ENCODE measurements at regions not wholly inside any gene's neighbourhood (a gene's known extent, or its start where the extent isn't known, plus 50 kb on each side); places are given as distances from the start of the nearest gene placed in this dataset.

DNA sequence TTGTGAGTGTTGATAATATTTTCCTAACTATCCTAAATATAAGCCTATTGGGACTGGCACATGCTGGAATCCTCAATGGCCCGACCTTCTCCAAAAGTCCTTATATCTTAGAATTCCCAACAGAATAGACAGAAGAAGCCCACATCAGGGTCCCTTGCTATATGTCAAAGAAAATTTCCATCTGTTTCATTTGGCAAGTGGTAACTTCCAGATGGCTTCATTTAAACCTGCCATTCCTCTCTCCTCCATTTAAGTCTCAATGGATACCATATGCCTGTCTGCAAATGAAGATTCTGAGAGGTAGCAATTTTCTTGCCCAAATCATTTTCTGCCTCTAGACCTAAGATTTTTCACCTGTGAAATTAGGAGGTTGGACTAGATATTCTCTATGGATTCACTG is 73.1 kb upstream of the KCNA4 start:
- ATAC-seq (no peak), DNase-seq (no peak)
- Histone ChIP-seq H3K27ac (ENCODE audit: low read length) (no peak overlapping the region), H3K4me3 (ENCODE audit: low read length) (no peak overlapping the region), H3K9me3 (ENCODE audit: control insufficient read depth, low read length) (no peaks in the 10 kb centered on the region), H3K27me3 (ENCODE audit: control insufficient read depth, insufficient read depth) (no peaks in the 10 kb centered on the region), H3K4me1 (ENCODE audit: control insufficient read depth, insufficient read depth, low read length) (no peaks in the 10 kb centered on the region)
- WGBS, result 48% methylated on average over 1 of the region's 1 CpG
- intact Hi-C loops (cut with DNase I), result no loop called here

DNA sequence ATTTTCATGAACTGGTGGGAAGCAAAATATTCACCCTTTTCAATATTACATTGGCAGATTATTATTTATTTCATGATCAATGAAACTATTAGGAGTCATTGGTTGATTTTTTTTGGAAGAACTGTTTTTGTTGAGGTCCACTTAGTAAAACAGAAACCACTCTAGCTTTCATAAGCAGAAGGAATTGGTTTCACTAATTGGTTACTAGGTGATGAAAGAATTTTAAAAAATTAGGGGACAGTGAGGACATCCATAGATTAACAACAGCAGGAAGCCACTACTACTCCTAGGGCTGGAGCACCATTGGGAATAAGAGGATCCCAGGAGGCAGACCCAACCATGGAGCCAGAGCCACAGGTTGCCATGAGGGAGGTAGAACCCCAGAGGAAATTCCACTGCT is 74.4 kb upstream of the KCNA4 start:
- Histone ChIP-seq H3K9me3 (ENCODE audit: control insufficient read depth, low read length) (no peaks in the 10 kb centered on the region), H3K4me1 (ENCODE audit: control insufficient read depth, insufficient read depth, low read length) (no peaks in the 10 kb centered on the region), H3K27me3 (ENCODE audit: control insufficient read depth, insufficient read depth) (no peaks in the 10 kb centered on the region), H3K27ac (ENCODE audit: low read length) (no peak overlapping the region), H3K4me3 (ENCODE audit: low read length) (no peak overlapping the region)
- intact Hi-C loops (cut with DNase I), result no loop called here
- no peak for ATAC-seq
- DNase-seq, result no peak

DNA sequence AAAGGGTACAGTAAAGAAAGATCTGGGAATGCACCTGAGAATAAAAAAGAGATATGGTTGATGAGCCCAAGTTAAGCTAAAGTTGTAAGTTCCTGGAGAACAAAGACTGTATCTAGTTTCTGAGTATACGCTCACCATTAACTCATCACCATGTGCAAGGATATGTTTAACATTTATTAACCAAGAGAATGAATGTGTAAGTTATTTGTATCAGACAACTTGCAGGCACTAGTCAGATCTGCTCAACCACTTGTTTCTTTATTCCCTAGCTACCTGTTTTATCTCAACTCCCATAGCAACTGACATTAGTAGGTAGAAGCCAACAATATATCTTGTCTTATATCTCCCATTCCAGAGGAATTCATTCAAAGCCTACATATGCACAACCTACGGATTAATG is 74.9 kb upstream of the KCNA4 start:
- intact Hi-C loops (cut with DNase I), result no loop called here
- no peaks in the 10 kb centered on the region for H3K4me1 ChIP-seq (ENCODE audit: control insufficient read depth, insufficient read depth, low read length)
- H3K4me3 ChIP-seq (ENCODE audit: low read length), result no peak overlapping the region
- H3K27ac ChIP-seq (ENCODE audit: low read length), result no peak overlapping the region
- no peaks in the 10 kb centered on the region for H3K9me3 ChIP-seq (ENCODE audit: control insufficient read depth, low read length)
- no peaks in the 10 kb centered on the region for H3K27me3 ChIP-seq (ENCODE audit: control insufficient read depth, insufficient read depth)
- DNase-seq (no peak), ATAC-seq (no peak)
- 90% methylated on average over 2 of the region's 2 CpGs for WGBS

DNA sequence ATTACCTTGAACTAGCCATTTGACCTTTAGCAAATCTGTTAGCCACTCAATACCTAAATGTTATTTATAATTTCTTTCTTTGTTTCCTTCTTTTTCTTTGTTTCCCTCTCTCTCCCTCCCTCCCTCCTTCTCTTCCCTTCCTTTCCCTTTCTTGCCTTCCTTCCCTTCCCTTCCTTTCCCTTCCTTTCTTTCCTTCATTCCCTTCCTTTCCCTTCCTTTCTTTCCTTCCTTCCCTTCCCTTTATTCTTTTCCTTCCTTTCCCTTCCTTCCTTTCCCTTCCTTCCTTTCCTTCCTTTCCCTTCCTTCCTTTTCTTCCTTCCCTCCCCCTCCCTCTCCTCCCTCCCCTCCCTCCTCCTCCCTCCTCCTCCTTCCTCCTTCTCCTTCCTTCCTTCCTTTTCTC is 75.7 kb upstream of the KCNA4 start:
- no peak overlapping the region for H3K4me3 ChIP-seq (ENCODE audit: low read length)
- no peak for DNase-seq
- intact Hi-C loops (cut with DNase I), result no loop called here
- no peak for ATAC-seq
- no peak overlapping the region for H3K27ac ChIP-seq (ENCODE audit: low read length)
- no peaks in the 10 kb centered on the region for H3K27me3 ChIP-seq (ENCODE audit: control insufficient read depth, insufficient read depth)
- H3K4me1 ChIP-seq (ENCODE audit: control insufficient read depth, insufficient read depth, low read length), result no peaks in the 10 kb centered on the region
- H3K9me3 ChIP-seq (ENCODE audit: control insufficient read depth, low read length), result no peaks in the 10 kb centered on the region

DNA sequence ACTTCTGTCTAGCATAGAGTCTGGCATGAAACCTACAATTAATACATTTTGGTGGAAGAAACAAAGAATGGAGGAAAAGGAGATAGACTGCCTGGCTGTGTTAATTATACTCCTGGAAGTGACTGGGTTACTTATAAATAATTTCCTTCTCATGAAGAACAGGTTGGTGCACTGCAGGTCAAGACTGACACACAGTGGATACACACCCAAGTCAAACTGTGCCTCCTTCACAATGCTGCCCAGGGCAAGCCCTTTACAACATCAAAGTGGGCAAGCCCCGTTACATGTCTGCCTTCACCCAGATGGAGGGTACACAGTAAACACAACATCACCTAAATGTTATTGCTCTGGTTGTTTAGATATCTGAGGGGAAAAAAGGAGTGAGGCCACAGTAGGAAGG is 83.7 kb upstream of the KCNA4 start:
- intact Hi-C loops (cut with DNase I), result no loop called here
- Histone ChIP-seq H3K27me3 (ENCODE audit: control insufficient read depth, insufficient read depth) (no peaks in the 10 kb centered on the region), H3K4me3 (ENCODE audit: low read length) (no peak overlapping the region), H3K27ac (ENCODE audit: low read length) (no peak overlapping the region), H3K4me1 (ENCODE audit: control insufficient read depth, insufficient read depth, low read length) (no peaks in the 10 kb centered on the region), H3K9me3 (ENCODE audit: control insufficient read depth, low read length) (no peaks in the 10 kb centered on the region)
- no peak for DNase-seq
- ATAC-seq, result no peak
- 70% methylated on average over 1 of the region's 1 CpG for WGBS

DNA sequence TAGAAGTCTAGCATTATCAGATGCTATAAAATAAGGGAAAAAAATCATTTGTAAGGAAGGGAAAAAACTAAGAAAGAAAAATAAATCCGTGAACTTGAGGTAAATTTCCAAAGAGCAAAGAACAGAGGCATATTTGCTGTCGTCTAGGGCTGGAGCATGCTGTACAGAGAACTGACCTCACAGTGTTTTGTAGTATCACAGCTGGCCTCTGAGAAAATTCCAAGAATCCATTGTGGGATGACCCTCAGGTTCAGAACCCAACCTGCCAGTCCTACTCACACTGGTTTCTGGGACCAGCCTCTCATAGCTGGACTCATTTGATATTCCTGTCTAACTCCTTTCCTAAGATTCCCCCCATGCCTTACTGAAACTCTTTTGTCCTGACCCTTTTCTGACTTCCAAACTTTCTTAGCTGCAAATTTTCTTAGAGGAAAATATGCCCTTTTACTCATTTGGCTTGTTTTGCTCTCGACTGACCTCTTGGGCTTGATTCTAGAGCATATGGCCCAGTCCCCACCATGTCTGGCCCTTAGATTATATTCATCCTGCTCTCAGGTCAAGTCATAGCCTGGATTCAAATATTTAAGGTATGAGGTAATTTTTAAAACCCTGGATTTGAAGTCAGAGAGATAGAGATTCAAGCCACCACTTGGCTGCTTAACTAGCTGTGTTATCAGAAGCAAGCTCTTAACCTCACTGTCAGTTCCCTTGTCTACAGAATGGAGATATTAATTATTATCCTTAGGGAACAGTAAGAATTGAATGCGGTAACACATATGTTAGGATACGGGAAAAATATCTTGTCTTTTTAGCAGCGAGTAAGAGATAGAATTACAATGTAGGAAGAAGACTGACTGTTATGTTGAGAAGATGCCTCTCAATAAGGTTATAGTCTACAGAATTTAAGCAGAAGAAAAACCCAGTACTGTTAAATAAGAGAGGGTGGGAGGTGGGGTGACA is 89.7 kb upstream of the KCNA4 start:
- ATAC-seq (peak in 1 of 2 donors; percentile 37), DNase-seq (no peak)
- no peak overlapping the region for H3K4me3 ChIP-seq (ENCODE audit: low read length)
- intact Hi-C loops (cut with DNase I), result no loop called here
- WGBS, result 36% methylated on average over 6 of the region's 6 CpGs
- H3K27ac ChIP-seq (ENCODE audit: low read length), result no peak overlapping the region
- H3K9me3 ChIP-seq (ENCODE audit: control insufficient read depth, low read length), result no peaks in the 10 kb centered on the region
- H3K27me3 ChIP-seq (ENCODE audit: control insufficient read depth, insufficient read depth), result no peaks in the 10 kb centered on the region
- H3K4me1 ChIP-seq (ENCODE audit: control insufficient read depth, insufficient read depth, low read length), result no peaks in the 10 kb centered on the region

DNA sequence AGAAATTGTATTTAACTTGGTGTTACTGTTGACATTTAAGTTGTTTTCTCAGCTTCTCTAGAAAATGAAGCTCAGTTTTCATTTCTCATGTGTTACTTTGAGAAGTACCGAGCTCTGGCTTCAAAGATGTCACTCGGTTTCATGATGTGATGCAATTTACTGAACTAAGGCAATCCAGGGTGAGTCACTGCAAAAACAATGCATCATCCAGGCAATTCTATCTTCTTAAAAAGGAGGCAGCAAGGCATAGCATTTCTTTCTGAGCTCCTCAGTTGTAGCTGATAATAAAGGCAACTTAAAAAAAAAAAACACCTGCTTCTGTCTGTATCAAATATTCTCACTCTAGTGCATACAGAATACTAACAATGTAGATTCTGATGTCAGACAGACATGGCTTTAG is 91.1 kb upstream of the KCNA4 start:
- H3K4me3 ChIP-seq (ENCODE audit: low read length), result no peak overlapping the region
- ATAC-seq (peak; percentile 73 to 89), DNase-seq (no peak)
- H3K9me3 ChIP-seq (ENCODE audit: control insufficient read depth, low read length), result no peaks in the 10 kb centered on the region
- WGBS, result 58% methylated on average over 2 of the region's 2 CpGs
- intact Hi-C loops (cut with DNase I), result no loop called here
- no peak overlapping the region for H3K27ac ChIP-seq (ENCODE audit: low read length)
- H3K27me3 ChIP-seq (ENCODE audit: control insufficient read depth, insufficient read depth), result no peaks in the 10 kb centered on the region
- no peaks in the 10 kb centered on the region for H3K4me1 ChIP-seq (ENCODE audit: control insufficient read depth, insufficient read depth, low read length)

DNA sequence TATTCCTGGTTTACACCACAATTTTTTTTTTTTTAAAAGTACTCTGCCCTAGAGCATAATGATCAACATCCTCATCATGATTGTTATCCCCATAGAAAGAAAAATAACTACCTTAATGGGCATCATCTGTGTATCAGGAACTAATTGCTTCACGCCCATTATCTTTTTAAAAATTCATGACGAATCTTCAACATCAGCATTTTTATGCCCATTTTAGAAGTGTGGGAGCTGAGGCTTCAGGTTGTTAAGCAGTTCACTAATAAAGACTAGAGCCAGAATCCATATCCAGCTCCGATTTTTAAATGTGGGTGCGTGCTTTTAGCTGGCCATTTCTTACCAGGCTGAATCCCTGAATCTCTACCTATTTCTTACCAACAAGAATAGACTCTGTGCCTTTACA is 92.9 kb upstream of the KCNA4 start:
- H3K4me1 ChIP-seq (ENCODE audit: control insufficient read depth, insufficient read depth, low read length), result no peaks in the 10 kb centered on the region
- no peak overlapping the region for H3K4me3 ChIP-seq (ENCODE audit: low read length)
- no peak overlapping the region for H3K27ac ChIP-seq (ENCODE audit: low read length)
- WGBS, result 93% methylated on average over 4 of the region's 4 CpGs
- intact Hi-C loops (cut with DNase I), result no loop called here
- DNase-seq, result no peak
- no peak for ATAC-seq
- no peaks in the 10 kb centered on the region for H3K9me3 ChIP-seq (ENCODE audit: control insufficient read depth, low read length)
- H3K27me3 ChIP-seq (ENCODE audit: control insufficient read depth, insufficient read depth), result no peaks in the 10 kb centered on the region

DNA sequence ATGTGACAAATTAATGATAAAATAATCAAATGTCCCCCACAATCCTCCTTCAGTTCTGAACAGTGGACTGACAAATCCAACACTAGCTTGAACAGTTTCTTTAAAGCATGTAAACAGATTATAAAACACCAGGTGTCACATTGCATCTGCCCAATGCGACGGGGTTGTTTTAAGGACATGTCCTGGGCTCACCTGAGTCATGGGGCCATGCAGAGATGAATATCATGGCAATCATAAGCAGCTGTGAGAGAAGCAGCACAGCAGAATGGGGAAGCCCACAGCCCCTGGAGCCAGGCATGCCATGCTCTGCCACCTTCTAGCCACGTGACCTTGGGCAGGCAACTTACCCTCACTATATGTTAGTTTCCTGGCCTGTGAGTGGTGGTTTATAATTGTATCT is 93.9 kb upstream of the KCNA4 start:
- ATAC-seq (no peak), DNase-seq (no peak)
- Histone ChIP-seq H3K9me3 (ENCODE audit: control insufficient read depth, low read length) (no peaks in the 10 kb centered on the region), H3K27me3 (ENCODE audit: control insufficient read depth, insufficient read depth) (no peaks in the 10 kb centered on the region), H3K27ac (ENCODE audit: low read length) (no peak overlapping the region), H3K4me1 (ENCODE audit: control insufficient read depth, insufficient read depth, low read length) (no peaks in the 10 kb centered on the region), H3K4me3 (ENCODE audit: low read length) (no peak overlapping the region)
- 86% methylated on average over 3 of the region's 3 CpGs for WGBS
- intact Hi-C loops (cut with DNase I), result no loop called here

DNA sequence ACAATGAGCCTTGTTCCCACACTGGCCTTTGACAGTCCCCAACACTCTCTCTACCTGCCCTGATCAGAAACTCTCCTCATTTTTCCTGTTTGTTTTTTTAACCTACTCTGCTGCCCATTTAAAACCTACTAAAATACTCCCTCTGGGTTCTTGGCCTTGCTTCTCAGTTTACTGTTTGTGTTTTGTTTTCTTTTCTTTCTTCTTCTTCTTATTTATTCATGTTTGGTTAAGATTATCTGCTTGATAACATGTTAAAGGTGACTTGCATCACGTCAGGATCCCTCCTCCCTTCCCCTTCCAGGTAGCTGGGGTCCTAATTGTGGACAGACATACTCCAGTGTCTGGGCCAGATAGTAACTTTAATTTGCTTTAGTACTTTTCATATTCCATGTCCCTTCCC is 95.0 kb upstream of the KCNA4 start:
- H3K4me3 ChIP-seq (ENCODE audit: low read length), result no peak overlapping the region
- H3K4me1 ChIP-seq (ENCODE audit: control insufficient read depth, insufficient read depth, low read length), result no peaks in the 10 kb centered on the region
- intact Hi-C loops (cut with DNase I), result no loop called here
- DNase-seq (no peak), ATAC-seq (no peak)
- H3K27ac ChIP-seq (ENCODE audit: low read length), result no peak overlapping the region
- no peaks in the 10 kb centered on the region for H3K9me3 ChIP-seq (ENCODE audit: control insufficient read depth, low read length)
- WGBS, result 58% methylated on average over 1 of the region's 1 CpG
- no peaks in the 10 kb centered on the region for H3K27me3 ChIP-seq (ENCODE audit: control insufficient read depth, insufficient read depth)

DNA sequence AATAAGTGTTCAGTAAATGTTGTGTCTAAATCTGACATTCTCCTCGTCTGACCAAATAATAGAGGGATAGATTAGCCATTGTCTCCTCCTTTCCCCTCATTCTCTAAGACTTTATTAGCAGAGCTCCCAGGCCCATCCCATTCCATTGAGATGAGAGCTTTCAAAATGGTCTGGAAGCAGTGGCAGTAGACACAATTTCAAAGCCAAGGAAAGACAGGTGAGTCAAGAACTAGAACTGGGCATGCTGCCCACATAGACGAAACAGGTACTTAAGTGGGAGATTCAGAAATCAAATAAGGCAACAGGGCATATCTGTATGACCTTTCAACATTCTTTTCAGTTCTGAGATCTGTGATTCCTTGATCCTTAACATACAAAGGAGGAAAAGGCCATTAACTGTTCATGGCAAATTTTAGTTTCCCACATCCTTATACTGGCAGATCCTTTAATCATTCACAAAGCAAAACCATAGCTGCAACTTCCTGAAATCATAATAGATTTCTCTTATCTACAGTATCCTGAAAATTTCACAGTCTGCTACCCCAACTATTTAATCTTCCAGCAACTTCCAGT is 96.6 kb upstream of the KCNA4 start:
- H3K9me3 ChIP-seq (ENCODE audit: control insufficient read depth, low read length), result no peaks in the 10 kb centered on the region
- H3K27ac ChIP-seq (ENCODE audit: low read length), result no peak overlapping the region
- H3K27me3 ChIP-seq (ENCODE audit: control insufficient read depth, insufficient read depth), result no peaks in the 10 kb centered on the region
- no peak overlapping the region for H3K4me3 ChIP-seq (ENCODE audit: low read length)
- H3K4me1 ChIP-seq (ENCODE audit: control insufficient read depth, insufficient read depth, low read length), result no peaks in the 10 kb centered on the region
- DNase-seq (no peak), ATAC-seq (no peak)
- WGBS, result 31% methylated on average over 2 of the region's 2 CpGs
- intact Hi-C loops (cut with DNase I), result no loop called here
